RWPE2 (cell line): ENCODE measurements at regions not wholly inside any gene's neighbourhood (a gene's known extent, or its start where the extent isn't known, plus 50 kb on each side); places are given as distances from the start of the nearest gene placed in this dataset.

ENCODE experiments used
- ATAC-seq: fragments of 200-7000 bp; cut with Tn5 transposase; 3 replicates; pipeline ENCODE4 v1.9.1; 2021; ENCODE audit warnings: low read depth
- DNase-seq: peaks from one replicate; pipeline ENCODE4 v3.0.0-alpha.2; 2020; ENCODE audit warnings: low spot score
- H3K27ac ChIP-seq: fragments of 450-650 bp; 2 replicates; pipeline ENCODE4 v1.5.1; 2017; ENCODE audit warnings: mild to moderate bottlenecking; ENCODE audit not compliant: poor library complexity, severe bottlenecking
- H3K27me3 ChIP-seq: fragments of 250-450 bp; sonication (Bioruptor Pico); 2 replicates; pipeline ENCODE4 v1.5.1; 2021; ENCODE audit warnings: mild to moderate bottlenecking, moderate library complexity; ENCODE audit not compliant: insufficient read depth, poor library complexity, severe bottlenecking
- H3K36me3 ChIP-seq: fragments of 250-450 bp; sonication (Bioruptor Pico); 2 replicates; pipeline ENCODE4 v1.5.1; 2020; ENCODE audit warnings: low read depth, mild to moderate bottlenecking, moderate library complexity
- H3K4me1 ChIP-seq: fragments of 250-450 bp; sonication (Bioruptor Pico); 2 replicates; pipeline ENCODE4 v1.5.1; 2021; ENCODE audit warnings: mild to moderate bottlenecking, moderate library complexity; ENCODE audit not compliant: insufficient read depth, poor library complexity, severe bottlenecking
- H3K4me3 ChIP-seq: fragments of 250-450 bp; sonication (Bioruptor Pico); 2 replicates; pipeline ENCODE4 v1.5.1; 2021; ENCODE audit warnings: mild to moderate bottlenecking, moderate library complexity; ENCODE audit not compliant: severe bottlenecking
- H3K9me3 ChIP-seq: fragments of 250-450 bp; sonication (Bioruptor Pico); 2 replicates; pipeline ENCODE4 v1.5.1; 2021; ENCODE audit warnings: mild to moderate bottlenecking, moderate library complexity; ENCODE audit not compliant: severe bottlenecking
- TF ChIP-seq, protein P1 (sequence below): fragments of 450-650 bp; IDR thresholded peaks from one replicate; pipeline ENCODE4 v1.5.1; 2017; ENCODE audit warnings: mild to moderate bottlenecking, moderate library complexity; ENCODE audit not compliant: poor library complexity, severe bottlenecking

DNA sequence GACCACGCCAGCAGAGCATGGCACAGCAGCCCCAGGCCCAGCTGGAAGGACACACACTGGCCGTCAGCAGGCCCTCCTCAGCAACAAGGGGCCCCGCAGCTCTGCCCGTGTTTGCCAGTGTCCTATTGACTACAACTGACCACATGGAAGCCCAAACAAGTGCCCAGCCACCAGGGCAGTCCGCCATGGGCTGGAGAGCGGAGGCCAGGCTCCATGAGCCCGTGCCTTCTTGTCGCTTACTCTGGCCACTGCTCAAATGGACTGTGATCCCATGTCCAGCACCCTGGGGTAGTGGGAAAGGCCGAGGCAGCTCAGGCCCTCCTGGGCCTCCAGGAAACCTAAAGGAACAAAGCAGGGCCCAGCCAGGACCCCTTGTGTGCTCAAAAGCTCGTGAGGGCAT is 53.9 kb upstream of the TAF1B start:
- TF ChIP-seq, protein P1, sequence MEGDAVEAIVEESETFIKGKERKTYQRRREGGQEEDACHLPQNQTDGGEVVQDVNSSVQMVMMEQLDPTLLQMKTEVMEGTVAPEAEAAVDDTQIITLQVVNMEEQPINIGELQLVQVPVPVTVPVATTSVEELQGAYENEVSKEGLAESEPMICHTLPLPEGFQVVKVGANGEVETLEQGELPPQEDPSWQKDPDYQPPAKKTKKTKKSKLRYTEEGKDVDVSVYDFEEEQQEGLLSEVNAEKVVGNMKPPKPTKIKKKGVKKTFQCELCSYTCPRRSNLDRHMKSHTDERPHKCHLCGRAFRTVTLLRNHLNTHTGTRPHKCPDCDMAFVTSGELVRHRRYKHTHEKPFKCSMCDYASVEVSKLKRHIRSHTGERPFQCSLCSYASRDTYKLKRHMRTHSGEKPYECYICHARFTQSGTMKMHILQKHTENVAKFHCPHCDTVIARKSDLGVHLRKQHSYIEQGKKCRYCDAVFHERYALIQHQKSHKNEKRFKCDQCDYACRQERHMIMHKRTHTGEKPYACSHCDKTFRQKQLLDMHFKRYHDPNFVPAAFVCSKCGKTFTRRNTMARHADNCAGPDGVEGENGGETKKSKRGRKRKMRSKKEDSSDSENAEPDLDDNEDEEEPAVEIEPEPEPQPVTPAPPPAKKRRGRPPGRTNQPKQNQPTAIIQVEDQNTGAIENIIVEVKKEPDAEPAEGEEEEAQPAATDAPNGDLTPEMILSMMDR, result no peak

DNA sequence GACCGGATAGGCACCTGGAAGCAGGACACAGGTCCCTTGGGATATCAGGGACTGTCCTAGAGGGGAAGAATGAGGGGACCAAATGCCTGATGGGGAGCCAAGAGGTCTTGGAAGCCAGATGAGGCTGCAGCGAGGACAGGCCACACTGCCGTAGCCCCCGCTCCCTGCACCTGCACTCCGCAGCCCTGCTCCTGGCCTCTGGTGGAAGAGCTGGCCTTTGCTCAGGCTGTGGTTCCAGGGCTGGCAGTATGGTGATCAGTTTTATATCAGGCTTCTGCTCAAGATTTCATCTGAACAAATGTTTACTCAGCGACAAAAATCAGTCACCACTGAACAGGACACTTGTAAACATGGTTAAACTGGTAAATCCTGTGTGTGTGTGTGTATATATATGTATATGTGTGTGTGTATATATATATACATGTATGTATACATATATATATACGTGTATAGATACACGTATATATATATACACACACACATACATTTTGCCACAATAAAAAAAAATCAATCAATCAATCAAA is 52.5 kb upstream of the TAF1B start:
- no peaks in the 10 kb centered on the region for H3K36me3 ChIP-seq
- H3K27ac ChIP-seq, result no peak overlapping the region
- H3K9me3 ChIP-seq, result no peaks in the 10 kb centered on the region
- no peak for ATAC-seq
- TF ChIP-seq, protein P1, result no peak
- no peaks in the 10 kb centered on the region for H3K4me1 ChIP-seq
- H3K27me3 ChIP-seq, result no peaks in the 10 kb centered on the region
- H3K4me3 ChIP-seq, result no peak overlapping the region
- no peak for DNase-seq

More for the DNA sequence above, 53.9 kb upstream of the TAF1B start:
- no peak for ATAC-seq
- Histone ChIP-seq H3K27ac (no peak overlapping the region), H3K27me3 (no peaks in the 10 kb centered on the region), H3K36me3 (no peaks in the 10 kb centered on the region), H3K4me3 (no peak overlapping the region), H3K9me3 (no peaks in the 10 kb centered on the region), H3K4me1 (no peaks in the 10 kb centered on the region)
- peak; percentile 47 for DNase-seq

DNA sequence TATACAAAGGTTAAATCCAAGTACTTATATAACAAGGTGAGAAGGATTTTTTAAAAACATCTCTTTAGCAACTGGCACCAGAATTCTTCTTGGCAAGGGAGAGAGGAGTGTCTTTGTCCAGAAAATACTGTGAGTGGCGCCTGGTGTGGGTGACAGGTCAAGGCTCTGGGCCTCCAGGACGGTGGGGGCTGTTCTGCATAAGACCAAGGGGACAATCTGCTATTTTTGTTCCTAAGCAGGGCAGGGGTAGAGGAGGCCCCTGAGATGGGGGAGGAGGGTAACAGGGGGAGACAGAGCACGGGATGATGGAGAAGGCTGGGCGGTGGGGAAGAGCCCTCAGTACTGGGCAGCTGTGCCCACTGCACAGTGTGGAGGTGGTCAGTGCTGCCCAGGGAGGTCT is 51.6 kb upstream of the TAF1B start:
- no peaks in the 10 kb centered on the region for H3K4me1 ChIP-seq
- ATAC-seq (no peak), DNase-seq (no peak)
- no peaks in the 10 kb centered on the region for H3K36me3 ChIP-seq
- no peaks in the 10 kb centered on the region for H3K9me3 ChIP-seq
- H3K4me3 ChIP-seq, result no peak overlapping the region
- H3K27me3 ChIP-seq, result no peaks in the 10 kb centered on the region
- no peak overlapping the region for H3K27ac ChIP-seq
- TF ChIP-seq, protein P1, result no peak

DNA sequence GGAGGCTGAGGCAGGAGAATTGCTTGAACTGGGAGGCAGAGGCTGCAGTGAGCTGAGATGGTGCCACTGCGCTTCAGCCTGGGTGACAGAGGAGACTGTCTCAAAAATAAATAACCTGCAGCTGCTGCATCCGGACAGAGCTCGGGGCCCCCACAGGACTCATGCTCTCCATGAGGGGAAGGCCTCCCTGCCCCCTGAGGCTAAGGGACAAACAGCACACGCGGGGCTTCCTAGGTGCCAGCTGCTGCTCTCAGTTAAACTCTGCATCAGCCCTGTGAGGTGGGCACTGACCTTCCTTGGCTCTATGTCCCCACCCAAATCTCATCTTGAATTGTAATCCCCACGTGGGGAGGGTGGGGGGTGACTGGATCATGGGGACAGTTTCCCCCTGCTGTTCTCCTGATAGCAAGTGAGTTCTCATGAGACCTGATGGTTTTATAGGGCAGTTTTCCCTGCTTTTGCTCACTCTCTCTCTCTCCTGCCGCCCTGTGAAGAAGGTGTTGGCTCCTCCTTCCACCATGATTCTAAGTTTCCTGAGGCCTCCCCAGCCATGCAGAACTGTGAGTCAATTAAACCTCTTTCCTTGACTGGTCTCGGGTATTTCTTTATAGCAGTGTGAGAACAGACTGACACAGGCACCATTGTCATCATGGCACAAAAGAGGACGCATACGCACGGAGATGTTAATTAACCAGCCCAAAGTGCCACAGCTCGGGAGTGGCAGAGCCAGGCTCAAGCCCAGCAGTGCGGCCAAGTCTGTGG is 49.9 kb upstream of the TAF1B start:
- DNase-seq, result no peak
- no peak overlapping the region for H3K4me3 ChIP-seq
- H3K36me3 ChIP-seq, result no peaks in the 10 kb centered on the region
- ATAC-seq, result no peak
- H3K27me3 ChIP-seq, result no peaks in the 10 kb centered on the region
- H3K9me3 ChIP-seq, result no peaks in the 10 kb centered on the region
- no peaks in the 10 kb centered on the region for H3K4me1 ChIP-seq
- no peak overlapping the region for H3K27ac ChIP-seq
- TF ChIP-seq, protein P1, result no peak
